Activated T-cell treated with anti-CD3 and anti-CD28 coated beads, Interleukin-2, amount 50 U/mL, for 24 hours (primary cell): ENCODE measurements at regions not wholly inside any gene's neighbourhood (a gene's known extent, or its start where the extent isn't known, plus 50 kb on each side); places are given as distances from the start of the nearest gene placed in this dataset.

ENCODE experiments used
- DNase-seq: peaks from one replicate; pipeline ENCODE4 v3.0.0-alpha.2; 2020
- H3K27ac Mint-ChIP-seq: 2 replicates; pipeline ENCODE4 v1.8.0; 2020; ENCODE audit warnings: mild to moderate bottlenecking, mixed read lengths
- H3K27me3 Mint-ChIP-seq: 2 replicates; pipeline ENCODE4 v1.8.0; 2020; ENCODE audit warnings: mixed read lengths
- H3K36me3 Mint-ChIP-seq: 2 replicates; pipeline ENCODE4 v1.8.0; 2020; ENCODE audit warnings: low read depth, mixed read lengths
- H3K4me1 Mint-ChIP-seq: 2 replicates; pipeline ENCODE4 v1.8.0; 2020; ENCODE audit warnings: low read depth, mixed read lengths
- H3K4me3 Mint-ChIP-seq: 2 replicates; pipeline ENCODE4 v1.8.0; 2020; ENCODE audit warnings: mild to moderate bottlenecking, moderate library complexity, mixed read lengths
- H3K9me3 Mint-ChIP-seq: 2 replicates; pipeline ENCODE4 v1.8.0; 2020; ENCODE audit warnings: mixed read lengths

GRCh38 chr11:45048313-45048841 is 97.7 kb upstream of the TP53I11 start:
- Mint-ChIP-seq H3K4me3 (no peak overlapping the region), H3K4me1 (peaks cover 8% of the 10 kb centered on the region), H3K9me3 (no peaks in the 10 kb centered on the region), H3K27me3 (no peaks in the 10 kb centered on the region), H3K36me3 (no peaks in the 10 kb centered on the region), H3K27ac (no peak overlapping the region)
- no peak for DNase-seq

GRCh38 chr11:45048870-45049691 is 97.4 kb upstream of the PRDM11 start:
- Mint-ChIP-seq H3K27me3 (no peaks in the 10 kb centered on the region), H3K4me3 (no peak overlapping the region), H3K27ac (no peak overlapping the region), H3K9me3 (no peaks in the 10 kb centered on the region), H3K36me3 (no peaks in the 10 kb centered on the region), H3K4me1 (peaks cover 8% of the 10 kb centered on the region)
- no peak for DNase-seq

GRCh38 chr11:45050111-45050510 is 96.3 kb upstream of the PRDM11 start:
- Mint-ChIP-seq H3K27ac (no peak overlapping the region), H3K4me1 (peaks cover 8% of the 10 kb centered on the region), H3K4me3 (no peak overlapping the region), H3K36me3 (no peaks in the 10 kb centered on the region), H3K9me3 (no peaks in the 10 kb centered on the region), H3K27me3 (no peaks in the 10 kb centered on the region)
- DNase-seq, result no peak

- Mint-ChIP-seq H3K4me3 (no peak overlapping the region), H3K27me3 (no peaks in the 10 kb centered on the region), H3K27ac (no peak overlapping the region), H3K36me3 (no peaks in the 10 kb centered on the region), H3K9me3 (no peaks in the 10 kb centered on the region), H3K4me1 (no peaks in the 10 kb centered on the region)
- no peak for DNase-seq
Observed at GRCh38 chr11:45051621-45052020, 94.8 kb upstream of the PRDM11 start.

GRCh38 chr11:45052361-45052760 is 94.1 kb upstream of the PRDM11 start:
- Mint-ChIP-seq H3K36me3 (no peaks in the 10 kb centered on the region), H3K4me3 (no peak overlapping the region), H3K4me1 (no peaks in the 10 kb centered on the region), H3K27me3 (no peaks in the 10 kb centered on the region), H3K9me3 (no peaks in the 10 kb centered on the region), H3K27ac (no peak overlapping the region)
- no peak for DNase-seq

DNA sequence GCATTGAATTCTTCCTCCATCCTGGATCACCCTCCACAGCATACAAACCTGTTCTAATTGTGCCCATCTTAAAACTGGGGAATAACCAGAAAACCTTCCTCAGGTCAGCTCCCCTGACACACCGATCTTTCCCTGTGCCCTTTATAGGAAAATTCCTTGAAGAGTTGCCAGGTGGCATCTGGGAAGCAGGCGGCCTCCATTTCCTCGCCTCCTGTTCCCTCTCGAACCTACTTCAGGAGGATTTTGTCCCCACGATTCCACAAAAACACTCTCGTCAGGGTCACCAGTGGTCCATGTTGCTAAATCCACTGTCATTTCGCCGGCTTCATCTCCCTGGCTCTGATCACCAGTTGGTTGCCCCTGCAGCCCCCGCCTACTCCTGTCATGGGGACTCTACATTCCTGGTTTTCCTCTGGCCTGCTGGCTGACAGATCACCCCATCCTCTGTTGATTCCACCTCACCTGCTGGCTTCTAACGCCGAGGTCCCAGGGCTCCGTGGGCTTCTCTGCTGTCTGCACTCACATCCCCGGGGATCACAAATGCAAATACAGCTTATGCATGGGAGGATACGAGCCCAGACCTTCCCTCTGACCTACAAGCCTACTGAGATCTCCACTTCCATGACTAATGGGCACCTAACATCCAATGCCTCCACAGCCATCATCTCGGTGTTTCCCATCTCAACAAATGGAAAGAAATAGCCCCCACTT is 92.5 kb upstream of the PRDM11 start:
- H3K27ac Mint-ChIP-seq, result no peak overlapping the region
- no peaks in the 10 kb centered on the region for H3K9me3 Mint-ChIP-seq
- no peaks in the 10 kb centered on the region for H3K27me3 Mint-ChIP-seq
- H3K36me3 Mint-ChIP-seq, result no peaks in the 10 kb centered on the region
- no peak for DNase-seq
- H3K4me1 Mint-ChIP-seq, result no peaks in the 10 kb centered on the region
- no peak overlapping the region for H3K4me3 Mint-ChIP-seq

DNA sequence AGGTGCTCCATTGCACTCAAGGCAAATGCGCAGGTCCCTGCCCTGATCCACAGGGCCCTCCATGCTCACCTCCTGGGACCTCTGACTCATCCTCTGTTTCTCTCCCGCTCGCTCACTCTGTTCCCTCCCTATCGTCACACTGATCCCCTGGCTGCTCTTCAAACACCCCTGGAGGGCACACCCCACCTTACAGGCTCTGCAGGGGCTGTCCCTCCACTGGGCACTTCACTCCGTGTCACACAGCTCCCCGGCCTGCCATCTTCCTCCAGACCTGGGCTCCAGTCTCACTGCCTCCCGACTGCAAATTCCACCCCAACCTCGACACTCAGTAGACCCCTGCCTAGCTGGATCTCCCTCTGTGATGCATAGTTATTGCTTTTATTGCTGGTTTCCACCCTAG is 91.5 kb upstream of the PRDM11 start:
- H3K36me3 Mint-ChIP-seq, result no peaks in the 10 kb centered on the region
- no peak overlapping the region for H3K27ac Mint-ChIP-seq
- H3K4me1 Mint-ChIP-seq, result no peaks in the 10 kb centered on the region
- H3K4me3 Mint-ChIP-seq, result no peak overlapping the region
- no peaks in the 10 kb centered on the region for H3K9me3 Mint-ChIP-seq
- DNase-seq, result no peak
- no peaks in the 10 kb centered on the region for H3K27me3 Mint-ChIP-seq

DNA sequence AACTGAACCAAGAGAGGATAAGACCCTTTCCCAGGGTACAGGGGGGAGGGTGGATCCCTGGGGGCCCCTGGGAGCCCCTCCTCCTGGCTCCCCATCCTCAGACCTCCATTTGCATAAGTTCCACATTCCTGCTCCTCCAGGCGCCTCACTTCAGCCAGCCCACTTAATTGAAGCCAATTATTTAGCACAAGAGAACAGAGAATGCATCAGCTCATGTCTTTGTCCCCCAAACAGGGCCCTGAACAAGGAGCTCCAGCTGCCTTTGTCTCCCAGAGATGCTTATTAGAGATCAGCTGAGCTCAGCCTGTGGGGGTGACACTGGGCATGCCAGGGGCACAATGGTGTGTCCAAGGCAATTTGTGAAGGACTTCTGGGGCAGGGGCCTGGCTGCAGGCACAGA is 89.9 kb upstream of the PRDM11 start:
- Mint-ChIP-seq H3K4me1 (no peaks in the 10 kb centered on the region), H3K9me3 (no peaks in the 10 kb centered on the region), H3K36me3 (no peaks in the 10 kb centered on the region), H3K27ac (no peak overlapping the region), H3K27me3 (no peaks in the 10 kb centered on the region), H3K4me3 (no peak overlapping the region)
- no peak for DNase-seq

DNA sequence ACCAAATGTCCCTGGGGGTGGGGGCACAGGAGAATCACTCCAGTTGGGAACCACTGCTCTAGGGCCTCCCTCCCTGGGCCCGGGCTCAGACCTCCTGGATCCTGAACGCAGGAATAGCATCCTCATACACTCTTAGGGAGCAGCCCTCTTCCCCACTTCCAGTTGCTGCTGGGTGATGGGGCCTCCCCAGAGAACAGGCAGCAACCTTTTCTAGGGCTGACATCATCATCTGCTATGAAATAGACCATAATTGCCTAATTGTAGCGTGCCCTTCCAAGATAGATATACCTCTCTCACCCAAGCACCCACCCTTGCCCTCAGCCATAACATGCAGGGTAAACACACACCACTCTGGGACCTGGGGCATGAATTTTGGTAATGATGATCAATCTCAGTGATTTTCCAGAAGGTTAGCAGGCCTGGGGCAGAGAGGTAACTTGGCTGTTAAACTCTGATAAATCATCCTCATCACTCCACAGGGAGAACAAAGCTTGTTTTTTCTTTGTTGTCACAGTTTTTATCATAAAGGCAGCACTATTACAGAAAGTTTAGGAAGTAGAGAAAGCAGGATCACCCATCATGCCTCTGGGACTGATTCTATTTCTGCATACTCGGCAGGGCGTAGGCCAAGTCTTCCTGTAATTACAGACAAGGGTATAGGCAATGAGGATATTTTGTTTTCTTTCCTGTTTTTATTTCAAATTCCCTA is 88.3 kb upstream of the PRDM11 start:
- no peak overlapping the region for H3K27ac Mint-ChIP-seq
- H3K4me3 Mint-ChIP-seq, result no peak overlapping the region
- no peak for DNase-seq
- H3K4me1 Mint-ChIP-seq, result no peaks in the 10 kb centered on the region
- no peaks in the 10 kb centered on the region for H3K9me3 Mint-ChIP-seq
- no peaks in the 10 kb centered on the region for H3K27me3 Mint-ChIP-seq
- H3K36me3 Mint-ChIP-seq, result no peaks in the 10 kb centered on the region

GRCh38 chr11:45058647-45058950 is 87.8 kb upstream of the PRDM11 start:
- no peak overlapping the region for H3K4me3 Mint-ChIP-seq
- no peaks in the 10 kb centered on the region for H3K27me3 Mint-ChIP-seq
- DNase-seq, result no peak
- H3K9me3 Mint-ChIP-seq, result peaks cover 2% of the 10 kb centered on the region
- H3K4me1 Mint-ChIP-seq, result no peaks in the 10 kb centered on the region
- no peaks in the 10 kb centered on the region for H3K36me3 Mint-ChIP-seq
- H3K27ac Mint-ChIP-seq, result no peak overlapping the region

DNA sequence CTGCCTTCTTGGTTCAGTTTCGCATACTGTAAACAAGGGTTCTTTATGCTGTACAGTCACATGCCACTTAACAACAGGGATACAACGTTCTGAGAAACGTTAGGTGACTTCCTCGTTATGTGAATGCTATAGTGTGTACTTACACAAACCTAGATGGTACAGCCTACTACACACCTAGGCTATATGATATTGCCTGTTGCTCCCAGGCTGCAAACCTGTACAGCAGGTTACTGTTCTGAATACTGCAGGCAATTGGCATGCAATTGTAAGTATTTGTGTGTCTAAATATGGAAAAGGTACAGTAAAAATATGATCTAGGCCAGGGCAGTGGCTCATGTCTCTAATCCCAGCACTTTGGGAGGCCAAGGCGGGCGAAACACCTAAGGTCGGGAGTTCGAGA is 85.7 kb upstream of the PRDM11 start:
- peaks cover 3% of the 10 kb centered on the region for H3K9me3 Mint-ChIP-seq
- H3K27ac Mint-ChIP-seq, result no peak overlapping the region
- no peaks in the 10 kb centered on the region for H3K27me3 Mint-ChIP-seq
- no peak for DNase-seq
- H3K36me3 Mint-ChIP-seq, result no peaks in the 10 kb centered on the region
- no peaks in the 10 kb centered on the region for H3K4me1 Mint-ChIP-seq
- no peak overlapping the region for H3K4me3 Mint-ChIP-seq

GRCh38 chr11:45061641-45062040 is 84.8 kb upstream of the PRDM11 start:
- no peak overlapping the region for H3K27ac Mint-ChIP-seq

DNA sequence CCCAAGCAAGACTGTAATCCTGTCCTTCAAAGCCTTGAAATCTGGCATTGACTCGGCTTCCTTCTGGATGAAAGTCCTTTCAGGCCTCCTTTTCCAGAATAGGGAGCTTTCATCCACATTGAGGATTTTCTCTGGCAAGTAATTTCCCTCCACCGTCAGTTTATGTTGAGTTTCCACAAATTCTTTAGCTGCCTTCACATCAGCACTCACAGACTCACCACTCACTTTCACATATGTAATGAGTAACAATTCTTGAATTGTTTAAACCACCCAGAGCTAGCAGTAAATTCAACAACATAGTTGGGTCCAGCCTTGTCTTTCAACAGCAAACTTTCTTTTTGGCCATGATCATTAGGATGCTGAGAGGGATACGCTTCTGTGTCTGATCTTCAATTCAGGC is 84.3 kb upstream of the PRDM11 start:
- Mint-ChIP-seq H3K9me3 (peaks cover 3% of the 10 kb centered on the region), H3K27me3 (no peaks in the 10 kb centered on the region), H3K4me1 (no peaks in the 10 kb centered on the region), H3K36me3 (no peaks in the 10 kb centered on the region), H3K4me3 (no peak overlapping the region), H3K27ac (no peak overlapping the region)
- DNase-seq, result no peak

More at GRCh38 chr11:45061641-45062040, 84.8 kb upstream of the PRDM11 start:
- Mint-ChIP-seq H3K4me3 (no peak overlapping the region), H3K4me1 (no peaks in the 10 kb centered on the region), H3K9me3 (peaks cover 3% of the 10 kb centered on the region), H3K36me3 (no peaks in the 10 kb centered on the region), H3K27me3 (no peaks in the 10 kb centered on the region)
- no peak for DNase-seq

GRCh38 chr11:45062974-45063635 is 83.3 kb upstream of the PRDM11 start:
- Mint-ChIP-seq H3K27me3 (no peaks in the 10 kb centered on the region), H3K36me3 (no peaks in the 10 kb centered on the region), H3K9me3 (peaks cover 3% of the 10 kb centered on the region), H3K27ac (no peak overlapping the region), H3K4me3 (no peak overlapping the region), H3K4me1 (no peaks in the 10 kb centered on the region)
- DNase-seq, result no peak
